B cell (primary cell): ENCODE measurements at regions not wholly inside any gene's neighbourhood (a gene's known extent, or its start where the extent isn't known, plus 50 kb on each side); places are given as distances from the start of the nearest gene placed in this dataset.

Source experiments
- ATAC-seq: fragments of 200-7000 bp; cut with Tn5 transposase; one replicate; pipeline ENCODE4 v1.10.0; 2021; ENCODE audit warnings: low read depth, mild to moderate bottlenecking, moderate number of reproducible peaks, moderate library complexity
- CTCF ChIA-PET: fragments of 350-600 bp; sonication (Branson Sonifier 250); formaldehyde crosslinking; loops from one replicate; lab custom pipeline; 2021; ENCODE audit warnings: antibody characterized with exemption, inconsistent platforms; lab: Charles Lee
- POLR2A ChIA-PET: fragments of 350-600 bp; sonication (Branson Sonifier 250); formaldehyde crosslinking; loops from one replicate; lab custom pipeline; 2021; ENCODE audit warnings: antibody characterized with exemption; lab: Charles Lee
- DNase-seq: peaks from one replicate; pipeline ENCODE4 v3.0.0; 2013
- H2AFZ ChIP-seq: 2 replicates; pipeline ENCODE4 v1.6.1; 2012; ENCODE audit warnings: mild to moderate bottlenecking, low read depth, low read length; ENCODE audit not compliant: insufficient read depth, poor library complexity, severe bottlenecking
- H3K27ac ChIP-seq, 2 donors: 1 replicate in 1 of 2; 2 replicates in 1 of 2; pipeline ENCODE4 v1.5.1; 2012 to 2013; ENCODE audit warnings: low read length in 2 of 2, mild to moderate bottlenecking in 2 of 2, moderate library complexity in 1 of 2
- H3K27me3 ChIP-seq, 4 experiments: fragments of 200-600 bp in 1 of 4; sonication (generic) in 1 of 4; replicated peaks in 1 of 4; 1 replicate in 2 of 4; 2 replicates in 2 of 4; pipeline versions ENCODE4 v1.6.1 to v1.7.0; 2013 to 2016; ENCODE audit warnings: low read length in 3 of 4, mild to moderate bottlenecking in 2 of 4, mixed read lengths in 1 of 4, moderate library complexity in 1 of 4; ENCODE audit not compliant: insufficient read depth in 4 of 4, control insufficient read depth in 3 of 4; ENCODE audit errors: control extremely low read depth in 1 of 4
- H3K36me3 ChIP-seq, 2 experiments: replicated peaks in 1 of 2; 1 replicate in 1 of 2; 2 replicates in 1 of 2; pipeline versions ENCODE4 v1.6.1 to v1.7.1; 2013; ENCODE audit warnings: low read length in 1 of 2; ENCODE audit not compliant: insufficient read depth in 2 of 2, control insufficient read depth in 1 of 2; ENCODE audit errors: control extremely low read depth in 1 of 2, extremely low read depth in 1 of 2
- H3K4me1 ChIP-seq, 2 donors: fragments of 200-600 bp in 1 of 2; sonication (generic) in 1 of 2; 1 replicate in 1 of 2; 2 replicates in 1 of 2; pipeline versions ENCODE4 v1.5.1 to v1.6.1; 2013 to 2017; ENCODE audit warnings: low read length in 2 of 2; ENCODE audit not compliant: control insufficient read depth in 2 of 2, insufficient read depth in 2 of 2
- H3K4me2 ChIP-seq: replicated peaks from 2 replicates; pipeline ENCODE3; 2012; ENCODE audit warnings: mild to moderate bottlenecking, low read depth, low read length; ENCODE audit not compliant: poor library complexity, severe bottlenecking
- H3K4me3 ChIP-seq, 5 experiments: fragments of 200-600 bp in 1 of 5; sonication (generic) in 1 of 5; 1 replicate in 3 of 5; 2 replicates in 2 of 5; pipeline versions ENCODE4 v1.5.1 to v1.7.0; 2011 to 2016; ENCODE audit warnings: low read length in 4 of 5, mild to moderate bottlenecking in 4 of 5, low read depth in 2 of 5, control low read depth in 1 of 5, moderate library complexity in 1 of 5; ENCODE audit not compliant: insufficient read depth in 1 of 5; ENCODE audit errors: control extremely low read depth in 1 of 5, extremely low read depth in 1 of 5
- H3K79me2 ChIP-seq: fragments of 200-600 bp; sonication (generic); one replicate; pipeline ENCODE4 v1.6.0; 2016; ENCODE audit warnings: low read length; ENCODE audit not compliant: control insufficient read depth, insufficient read depth
- H3K9ac ChIP-seq: fragments of 200-600 bp; sonication (generic); 2 replicates; pipeline ENCODE4 v1.6.1; 2017; ENCODE audit warnings: mild to moderate bottlenecking, low read length, moderate library complexity
- H3K9me3 ChIP-seq, 3 donors: one replicate each; pipeline versions ENCODE4 v1.6.1 to v1.7.1; 2013; ENCODE audit warnings: low read length in 2 of 3; ENCODE audit not compliant: control insufficient read depth in 2 of 3, insufficient read depth in 1 of 3; ENCODE audit errors: control extremely low read depth in 1 of 3
- H4K20me1 ChIP-seq: 2 replicates; pipeline ENCODE4 v1.6.0; 2012; ENCODE audit warnings: mild to moderate bottlenecking, low read length; ENCODE audit not compliant: insufficient read depth, control insufficient read depth, poor library complexity, severe bottlenecking
- H3K27ac Mint-ChIP-seq: one replicate; pipeline ENCODE4 v1.8.0; 2021; ENCODE audit warnings: mixed read lengths
- H3K27me3 Mint-ChIP-seq: one replicate; pipeline ENCODE4 v1.8.0; 2021; ENCODE audit warnings: mixed read lengths
- H3K4me1 Mint-ChIP-seq: one replicate; pipeline ENCODE4 v1.8.0; 2021; ENCODE audit warnings: mixed read lengths
- H3K4me3 Mint-ChIP-seq: one replicate; pipeline ENCODE4 v1.8.0; 2021; ENCODE audit warnings: mixed read lengths
- H3K9me3 Mint-ChIP-seq: one replicate; pipeline ENCODE4 v1.8.0; 2022; ENCODE audit warnings: mixed read lengths; ENCODE audit not compliant: insufficient read depth
- CTCF ChIP-seq: fragments of 200-600 bp; IDR thresholded peaks from one replicate; pipeline ENCODE4 v1.8.0; 2022; ENCODE audit warnings: antibody characterized with exemption, mild to moderate bottlenecking
- EZH2 ChIP-seq: IDR thresholded peaks from 2 replicates; pipeline ENCODE4 v1.6.1; 2012; ENCODE audit warnings: borderline replicate concordance, low read depth, mild to moderate bottlenecking, moderate library complexity, low read length; ENCODE audit not compliant: insufficient read depth, poor library complexity, severe bottlenecking
- WGBS: methylation state at CpG from one replicate; pipeline ENCODE4 v1.1.5; 2013; ENCODE audit warnings: missing lambda C conversion rate; ENCODE audit not compliant: insufficient coverage; 5-methylcytosine and 5-hydroxymethylcytosine counted together
- intact Hi-C: fragments of 100-400 bp; cut with micrococcal nuclease; formaldehyde crosslinking; loops from one replicate; pipeline ENCODE4 v1.10.0; 2022

DNA sequence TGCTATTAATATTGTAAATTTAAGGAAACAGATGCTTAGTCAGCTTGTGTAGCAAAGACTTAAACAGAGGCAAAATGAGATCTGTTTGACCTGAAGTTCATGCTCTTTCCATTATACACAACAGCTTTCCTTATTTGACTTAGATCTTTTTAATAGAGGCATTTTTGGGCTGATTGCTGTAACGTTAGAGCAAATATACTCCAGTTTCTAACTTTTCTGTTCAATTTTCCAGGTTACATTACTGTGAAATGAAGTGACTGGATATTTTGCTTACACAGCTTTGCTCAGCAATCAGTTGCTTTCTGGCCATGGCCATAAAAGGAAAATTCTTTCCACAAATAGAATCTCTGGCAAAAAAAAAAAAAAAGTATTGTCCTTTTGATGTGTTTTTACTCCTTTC is 146.2 kb downstream of the PCDH7 start:
- Mint-ChIP-seq H3K4me1 (no peaks in the 10 kb centered on the region), H3K4me3 (no peak overlapping the region), H3K27ac (no peak overlapping the region), H3K27me3 (no peaks in the 10 kb centered on the region), H3K9me3 (peaks cover 3% of the 10 kb centered on the region)
- Histone ChIP-seq H3K79me2 (no peaks in the 10 kb centered on the region), H3K9ac (no peak overlapping the region), H4K20me1 (no peaks in the 10 kb centered on the region), H3K4me1 (no peaks in the 10 kb centered on the region), H3K27me3 (no peaks in the 10 kb centered on the region), H3K9me3 (peaks cover 0 to 2% (median 0%) of the 10 kb centered on the region in 3 donors), H3K27ac (no peak overlapping the region), H3K4me2 (no peak overlapping the region), H3K4me3 (no peak overlapping the region), H2AFZ (no peak overlapping the region), H3K36me3 (no peaks in the 10 kb centered on the region)
- DNase-seq (no peak), ATAC-seq (no peak)
- TF ChIP-seq EZH2, result no peak
- no peak for TF ChIP-seq CTCF
- ChIA-PET CTCF (no interaction called here), POLR2A (no interaction called here)
- intact Hi-C loops, result no loop called here
- no CpG with 5 or more reads among the region's 1 CpG for WGBS

- H3K4me3 ChIP-seq, result no peak overlapping the region
- Mint-ChIP-seq H3K27me3 (no peaks in the 10 kb centered on the region), H3K4me3 (no peak overlapping the region), H3K27ac (no peak overlapping the region), H3K9me3 (peaks cover 3% of the 10 kb centered on the region), H3K4me1 (no peaks in the 10 kb centered on the region)
- no peak for ATAC-seq
- intact Hi-C loops, result no loop called here
- no peak overlapping the region for H3K4me2 ChIP-seq
- CTCF ChIA-PET, result no interaction called here
- H3K9me3 ChIP-seq, result peaks cover 0 to 2% (median 0%) of the 10 kb centered on the region in 3 donors
- H3K79me2 ChIP-seq, result no peaks in the 10 kb centered on the region
- no CpG with 5 or more reads among the region's 1 CpG for WGBS
- H3K27me3 ChIP-seq, result no peaks in the 10 kb centered on the region
- H4K20me1 ChIP-seq, result no peaks in the 10 kb centered on the region
- TF ChIP-seq EZH2, result no peak
- TF ChIP-seq CTCF, result no peak
- no peaks in the 10 kb centered on the region for H3K36me3 ChIP-seq
- H3K4me1 ChIP-seq, result no peaks in the 10 kb centered on the region
- no peak for DNase-seq
- H2AFZ ChIP-seq, result no peak overlapping the region
- no peak overlapping the region for H3K27ac ChIP-seq
- POLR2A ChIA-PET, result no interaction called here
- H3K9ac ChIP-seq, result no peak overlapping the region
Measured at GRCh38 chr4:30866907-30867306, 146.7 kb downstream of the PCDH7 start.
